Epidermal melanocyte (primary cell): ENCODE measurements at regions not wholly inside any gene's neighbourhood (a gene's known extent, or its start where the extent isn't known, plus 50 kb on each side); places are given as distances from the start of the nearest gene placed in this dataset.

Experiments used
- DNase-seq: peaks from one replicate; pipeline ENCODE4 v3.0.0; 2011; ENCODE audit warnings: low spot score; ENCODE audit not compliant: insufficient read length

DNA sequence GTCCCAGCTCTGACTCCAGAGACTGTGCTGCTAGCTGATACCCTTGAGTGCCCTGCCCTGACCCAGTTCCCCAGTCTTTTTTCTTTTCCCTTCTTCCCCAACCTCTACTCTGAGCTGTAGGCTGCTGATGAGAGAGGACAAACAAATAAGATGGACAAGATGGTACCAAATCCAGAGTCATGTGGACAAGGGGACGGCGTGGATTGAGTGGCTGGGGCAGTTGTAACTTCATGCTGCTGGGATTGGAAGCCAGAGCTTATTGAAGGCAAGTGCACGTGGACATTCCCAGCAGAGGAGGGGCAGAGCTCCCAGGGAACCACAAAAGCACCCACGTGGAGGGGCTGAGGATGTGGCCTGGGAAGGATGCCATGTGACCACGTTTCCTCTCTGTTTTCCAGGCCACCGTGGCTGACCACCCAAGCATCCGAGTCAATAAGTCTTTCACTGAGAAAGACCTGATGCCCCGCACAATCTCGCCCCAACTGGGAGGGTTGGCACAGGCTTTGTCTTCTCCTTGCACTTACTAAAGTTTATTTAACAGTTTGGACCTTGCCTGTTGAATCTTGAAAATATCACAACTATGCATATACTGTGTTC lies 323.3 kb upstream of the ZNF507 start:
- DNase-seq, result no peak

DNA sequence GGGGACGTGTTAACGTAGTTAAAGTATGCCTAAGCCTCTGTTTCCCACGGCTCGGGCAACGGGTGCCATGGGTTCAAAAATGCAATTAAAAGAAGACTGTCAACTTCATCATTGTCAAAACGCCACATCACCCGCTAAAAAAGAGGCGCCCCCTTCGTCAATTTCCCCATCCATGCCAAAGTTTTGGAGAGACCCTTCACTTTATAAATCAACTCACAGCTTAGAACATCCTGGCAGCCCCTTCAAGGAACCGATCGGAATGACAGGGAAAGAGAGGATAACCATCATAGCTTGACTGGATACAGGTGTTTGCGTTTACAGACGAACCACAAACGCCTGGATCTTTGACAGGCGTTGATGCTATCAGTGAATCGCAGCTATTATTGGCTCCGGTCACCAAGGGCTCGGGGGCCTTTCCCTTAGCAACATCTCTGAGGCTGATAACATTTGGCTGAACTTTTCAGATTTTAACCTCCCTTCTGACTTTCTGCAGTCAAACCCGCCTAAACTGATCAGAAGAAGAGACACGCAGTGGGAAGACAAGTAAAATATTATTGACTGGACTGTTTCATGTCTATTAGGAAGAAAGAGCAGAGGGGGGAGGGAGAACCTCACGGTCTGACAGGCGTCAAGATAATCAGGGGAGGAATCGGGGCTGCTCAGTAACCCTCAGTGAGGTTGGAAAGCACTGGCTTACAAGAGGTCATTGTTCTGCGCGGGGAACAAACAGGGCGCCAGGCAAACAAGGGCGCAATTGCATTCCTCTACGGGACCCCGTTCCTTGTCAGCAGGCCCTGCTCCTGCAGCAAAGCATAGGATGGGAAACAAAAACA lies 322.5 kb upstream of the ZNF507 start:
- DNase-seq, result no peak

DNA sequence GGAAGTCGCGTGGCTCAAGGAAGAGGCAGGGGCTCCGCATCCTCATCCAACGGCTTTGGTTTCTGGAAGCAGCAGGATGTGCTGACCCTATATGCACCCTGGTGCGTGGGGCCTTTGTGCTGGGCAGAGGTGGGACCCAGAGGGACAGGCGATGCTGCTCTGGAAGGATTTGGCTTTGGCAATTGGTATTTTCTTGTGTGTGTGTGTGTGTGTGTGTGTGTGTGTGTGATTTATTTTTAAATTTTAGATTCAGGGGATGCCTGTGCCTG lies 321.9 kb upstream of the ZNF507 start:
- no peak for DNase-seq

DNA sequence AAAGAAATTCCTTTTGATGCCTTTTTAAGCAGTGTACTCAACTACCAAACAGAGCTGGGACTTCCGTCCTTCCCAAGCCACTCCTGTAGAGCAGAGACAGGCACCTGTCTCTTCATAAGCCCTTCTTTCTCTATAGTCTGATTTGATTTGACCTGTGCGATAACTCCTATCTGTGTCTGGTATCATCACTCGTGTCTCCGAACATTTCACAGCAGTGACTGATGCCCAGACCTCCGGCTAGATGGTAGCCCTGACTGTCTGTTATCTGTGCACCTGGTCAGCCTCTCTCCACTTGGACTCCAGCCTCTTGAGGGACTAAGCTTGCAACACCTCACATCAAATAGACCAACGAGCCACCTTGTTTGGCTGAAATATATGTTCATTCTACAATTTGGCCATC lies 316.2 kb upstream of the ZNF507 start:
- no peak for DNase-seq

- no peak for DNase-seq
Observed at GRCh38 chr19:32032561-32032960, 312.8 kb upstream of the ZNF507 start.

DNA sequence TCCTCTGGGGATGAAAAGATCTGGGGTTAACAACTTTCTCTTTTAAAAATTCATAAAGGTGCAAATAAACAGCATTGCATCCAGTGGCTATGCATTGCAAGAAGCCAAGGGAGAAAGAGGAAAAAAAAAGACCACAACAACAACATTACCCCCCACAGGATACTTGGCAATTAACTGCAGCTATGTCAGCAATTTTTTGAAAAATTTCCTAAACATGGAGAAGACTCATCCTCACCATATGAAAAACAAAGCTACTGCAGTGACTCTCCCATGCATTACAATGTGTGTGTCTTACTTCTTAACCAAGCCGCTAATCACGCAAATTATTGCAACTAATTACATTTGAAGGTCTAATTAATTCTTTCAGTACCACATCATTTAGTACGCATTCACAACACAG lies 309.8 kb upstream of the ZNF507 start:
- no peak for DNase-seq

DNA sequence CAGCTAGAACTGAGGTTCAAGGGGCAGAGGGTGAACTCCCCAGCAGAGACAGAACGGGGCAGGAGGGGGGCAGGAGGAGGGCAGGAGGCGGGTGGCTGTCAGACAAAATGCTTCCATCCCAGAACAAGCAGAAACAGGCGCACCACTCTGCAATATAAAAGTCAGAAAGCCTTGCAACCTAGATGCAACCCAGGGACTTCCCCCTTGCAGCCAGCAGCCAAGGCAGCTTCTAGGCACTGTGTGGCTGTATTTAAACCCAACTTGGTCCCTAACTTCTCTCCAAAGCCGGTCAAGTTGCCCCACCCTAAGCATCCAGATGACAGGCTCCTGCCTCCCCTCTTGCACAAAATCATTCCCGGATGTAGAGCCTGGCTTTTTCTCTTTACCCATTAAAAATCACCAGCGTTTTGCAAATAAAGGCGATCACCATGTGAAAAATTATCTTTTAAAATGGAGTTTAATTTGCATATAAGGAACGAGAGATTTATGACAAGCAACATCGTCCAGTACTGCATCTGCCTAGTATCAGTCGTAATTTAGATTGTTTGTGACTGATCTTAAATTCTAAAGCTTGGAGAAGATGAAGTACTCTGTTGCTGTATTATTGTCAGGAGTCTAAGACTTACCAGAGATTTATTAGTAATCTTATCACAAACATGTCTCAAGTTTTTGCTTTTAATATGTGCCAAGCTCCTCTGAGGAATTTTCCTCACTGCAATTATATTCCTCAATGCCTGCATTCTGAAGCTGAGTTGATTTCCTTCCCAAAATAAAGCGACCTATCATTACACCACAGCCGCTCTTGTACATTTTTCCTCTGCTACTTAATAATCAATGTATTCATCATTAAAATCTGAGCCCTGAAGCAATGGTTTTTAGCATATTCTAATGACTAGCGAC lies 307.1 kb upstream of the ZNF507 start:
- DNase-seq, result no peak

- no peak for DNase-seq
Observed at GRCh38 chr19:32038961-32039360, 306.4 kb upstream of the ZNF507 start.

GRCh38 chr19:32039440-32039839 lies 306.0 kb upstream of the ZNF507 start:
- DNase-seq, result no peak

- no peak for DNase-seq
Observed at GRCh38 chr19:32040236-32040635, 305.2 kb upstream of the ZNF507 start.

DNA sequence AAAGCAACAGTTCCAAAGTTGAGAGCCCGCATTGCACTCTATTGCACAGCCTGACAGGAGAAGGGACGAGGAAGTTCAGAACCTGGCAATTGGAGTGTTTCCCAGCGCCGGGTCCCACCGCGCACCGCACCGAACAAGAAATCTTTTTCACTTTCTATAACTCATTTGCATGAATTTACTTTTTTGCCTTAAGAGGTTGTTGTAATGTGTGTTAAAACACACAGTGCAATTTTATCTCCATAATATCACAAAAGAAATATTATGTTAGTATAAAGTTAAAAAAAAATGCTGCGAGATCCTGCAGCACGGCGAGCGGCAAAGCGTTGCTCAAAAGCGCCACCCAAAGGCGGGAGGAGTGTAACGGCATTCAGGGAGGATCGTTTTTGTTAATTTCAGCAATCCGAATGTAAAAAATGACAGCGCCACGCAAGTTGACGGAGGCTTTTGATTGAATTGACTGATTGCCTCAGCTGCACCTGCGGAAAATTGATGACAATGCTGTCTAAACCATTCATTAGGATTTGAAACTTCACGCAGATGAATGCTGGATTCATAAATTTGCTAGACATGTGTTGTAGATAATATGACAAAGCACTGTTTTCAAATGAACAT lies 303.6 kb upstream of the ZNF507 start:
- no peak for DNase-seq

- no peak for DNase-seq
Observed at GRCh38 chr19:32047788-32048187, 297.6 kb upstream of the ZNF507 start.

DNA sequence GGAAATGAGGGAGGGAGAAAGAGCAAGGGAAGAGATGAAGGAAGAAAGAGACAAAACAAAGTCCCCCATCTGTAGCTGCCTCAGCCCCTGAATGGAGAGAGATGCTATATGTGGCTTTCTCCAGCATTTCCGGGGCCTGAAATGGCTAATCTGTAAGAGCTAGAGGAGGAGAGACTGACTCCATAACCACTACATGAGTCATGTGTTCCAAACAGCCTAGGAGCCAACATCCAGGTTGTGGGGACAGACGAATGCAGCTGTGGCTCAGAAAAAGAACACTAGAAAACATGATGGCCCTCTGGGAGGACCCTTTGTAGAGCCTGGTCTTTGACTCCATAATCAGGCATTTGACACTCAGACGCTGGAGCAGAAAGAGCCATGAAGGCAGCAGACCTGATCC lies 292.0 kb upstream of the ZNF507 start:
- DNase-seq, result no peak

GRCh38 chr19:32053861-32054260 lies 291.5 kb upstream of the ZNF507 start:
- no peak for DNase-seq

GRCh38 chr19:32058131-32058530 lies 287.3 kb upstream of the ZNF507 start:
- no peak for DNase-seq

- no peak for DNase-seq
Observed at GRCh38 chr19:32061315-32061714, 284.1 kb upstream of the ZNF507 start.

GRCh38 chr19:32063601-32064000 lies 281.8 kb upstream of the ZNF507 start:
- no peak for DNase-seq

- DNase-seq, result no peak
Observed at GRCh38 chr19:32066056-32066455, 279.4 kb upstream of the ZNF507 start.

- no peak for DNase-seq
Observed at GRCh38 chr19:32067685-32068084, 277.7 kb upstream of the ZNF507 start.

DNA sequence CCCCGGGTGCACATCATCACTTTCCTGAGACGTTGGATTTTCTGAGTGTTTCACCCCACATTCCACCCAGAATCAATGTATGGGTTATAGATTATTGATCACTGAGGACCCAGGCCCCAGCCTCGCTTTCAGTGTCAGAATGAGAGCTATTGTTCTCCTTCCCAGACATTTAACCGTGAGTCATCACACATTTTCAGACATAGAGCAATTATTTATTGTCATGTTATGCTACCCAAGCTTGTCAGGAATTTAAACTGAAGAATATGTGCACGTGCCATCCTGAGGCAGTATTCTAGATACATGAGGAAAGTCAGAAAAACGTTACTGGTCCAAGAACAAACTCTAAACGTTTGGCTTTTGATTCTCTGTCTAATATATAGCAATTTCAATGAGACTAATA lies 276.6 kb upstream of the ZNF507 start:
- DNase-seq, result no peak

DNA sequence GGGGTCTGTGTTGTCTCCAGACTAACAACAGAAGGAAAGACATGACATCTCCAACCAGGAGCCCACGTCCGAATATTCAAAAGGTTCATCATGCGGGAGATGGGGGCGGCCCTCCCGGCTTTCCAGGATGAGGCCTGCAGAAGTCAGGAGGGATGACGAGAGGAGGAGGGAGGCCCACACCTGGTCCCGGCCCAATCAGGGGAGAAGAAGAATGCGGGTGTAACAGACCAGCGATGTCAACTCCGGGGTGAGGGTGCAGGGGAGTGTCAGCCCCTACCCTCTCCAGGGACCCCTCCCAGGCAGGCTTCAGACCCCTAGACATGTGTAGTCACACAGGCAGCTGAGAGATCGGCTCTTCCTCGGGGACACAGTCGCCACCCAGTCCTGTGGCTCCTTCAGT lies 275.3 kb upstream of the ZNF507 start:
- no peak for DNase-seq

GRCh38 chr19:32082028-32082427 lies 263.4 kb upstream of the ZNF507 start:
- no peak for DNase-seq
